ENCODE measurements at regions not wholly inside any gene's neighbourhood (a gene's known extent, or its start where the extent isn't known, plus 50 kb on each side); places are given as distances from the start of the nearest gene placed in this dataset.

DNA sequence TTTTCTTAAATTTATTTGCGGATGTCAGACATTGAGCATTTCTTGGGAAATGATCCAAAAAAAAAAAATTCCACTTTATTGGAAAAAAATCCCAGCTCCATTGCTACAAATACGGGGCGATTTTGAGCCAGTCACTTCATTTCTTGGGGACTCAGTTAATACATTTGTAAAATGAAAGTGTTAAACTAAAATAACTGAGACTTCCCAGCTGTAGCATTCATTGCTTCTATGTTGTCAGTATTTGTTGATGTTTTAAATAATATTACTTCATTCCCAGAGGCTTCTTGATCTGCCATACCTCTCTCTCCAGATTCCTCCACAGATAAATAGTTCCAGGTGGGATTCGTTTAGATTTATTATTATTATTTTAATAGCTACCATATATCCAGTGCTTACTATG is 77.1 kb upstream of the HS3ST3A1 start:
- H3K36me3 Mint-ChIP-seq (ENCODE audit: low read depth, unreplicated experiment) = no peaks in the 10 kb centered on the region
- no peaks in the 10 kb centered on the region for H3K9me3 Mint-ChIP-seq (ENCODE audit: unreplicated experiment)
- no peaks in the 10 kb centered on the region for H3K27me3 Mint-ChIP-seq (ENCODE audit: unreplicated experiment)
- H3K27ac Mint-ChIP-seq (ENCODE audit: unreplicated experiment) = no peak overlapping the region
- TF ChIP-seq, protein P1, sequence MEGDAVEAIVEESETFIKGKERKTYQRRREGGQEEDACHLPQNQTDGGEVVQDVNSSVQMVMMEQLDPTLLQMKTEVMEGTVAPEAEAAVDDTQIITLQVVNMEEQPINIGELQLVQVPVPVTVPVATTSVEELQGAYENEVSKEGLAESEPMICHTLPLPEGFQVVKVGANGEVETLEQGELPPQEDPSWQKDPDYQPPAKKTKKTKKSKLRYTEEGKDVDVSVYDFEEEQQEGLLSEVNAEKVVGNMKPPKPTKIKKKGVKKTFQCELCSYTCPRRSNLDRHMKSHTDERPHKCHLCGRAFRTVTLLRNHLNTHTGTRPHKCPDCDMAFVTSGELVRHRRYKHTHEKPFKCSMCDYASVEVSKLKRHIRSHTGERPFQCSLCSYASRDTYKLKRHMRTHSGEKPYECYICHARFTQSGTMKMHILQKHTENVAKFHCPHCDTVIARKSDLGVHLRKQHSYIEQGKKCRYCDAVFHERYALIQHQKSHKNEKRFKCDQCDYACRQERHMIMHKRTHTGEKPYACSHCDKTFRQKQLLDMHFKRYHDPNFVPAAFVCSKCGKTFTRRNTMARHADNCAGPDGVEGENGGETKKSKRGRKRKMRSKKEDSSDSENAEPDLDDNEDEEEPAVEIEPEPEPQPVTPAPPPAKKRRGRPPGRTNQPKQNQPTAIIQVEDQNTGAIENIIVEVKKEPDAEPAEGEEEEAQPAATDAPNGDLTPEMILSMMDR (IDR thresholded peaks at IDR 0.05; ENCODE audit: unreplicated experiment) = no peak
- no peaks in the 10 kb centered on the region for H3K4me1 Mint-ChIP-seq (ENCODE audit: unreplicated experiment)
- H3K4me3 Mint-ChIP-seq (ENCODE audit: unreplicated experiment) = no peak overlapping the region
- DNase-seq (ENCODE audit: low spot score) = no peak

- TF ChIP-seq, protein P1 (IDR thresholded peaks at IDR 0.05; ENCODE audit: unreplicated experiment) = no peak
- Mint-ChIP-seq H3K27me3 (ENCODE audit: unreplicated experiment) (no peaks in the 10 kb centered on the region), H3K9me3 (ENCODE audit: unreplicated experiment) (no peaks in the 10 kb centered on the region), H3K4me3 (ENCODE audit: unreplicated experiment) (no peak overlapping the region), H3K36me3 (ENCODE audit: low read depth, unreplicated experiment) (no peaks in the 10 kb centered on the region), H3K27ac (ENCODE audit: unreplicated experiment) (no peak overlapping the region), H3K4me1 (ENCODE audit: unreplicated experiment) (no peaks in the 10 kb centered on the region)
- no peak for DNase-seq (ENCODE audit: low spot score)
Measured at GRCh38 chr17:13688716-13689115, 87.0 kb upstream of the HS3ST3A1 start.

DNA sequence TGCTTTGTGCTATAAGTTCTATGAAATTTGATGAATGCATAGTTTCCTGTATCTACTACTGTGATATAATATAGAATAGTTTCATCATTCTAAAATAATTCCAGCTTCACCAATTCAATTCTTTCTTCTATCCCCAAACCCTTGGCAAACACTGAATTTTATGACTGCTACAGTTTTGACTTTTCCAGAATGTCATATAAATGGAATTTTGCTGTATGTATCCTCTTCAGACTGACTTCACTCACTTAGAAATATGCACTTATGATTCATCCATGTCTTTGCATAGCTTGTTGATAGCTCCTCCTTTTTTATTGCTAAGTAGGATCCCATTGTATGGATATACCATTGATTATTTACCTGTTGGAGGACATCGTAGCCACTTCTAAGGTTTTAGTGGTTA is 89.1 kb upstream of the HS3ST3A1 start:
- H3K36me3 Mint-ChIP-seq (ENCODE audit: low read depth, unreplicated experiment) = no peaks in the 10 kb centered on the region
- H3K27me3 Mint-ChIP-seq (ENCODE audit: unreplicated experiment) = no peaks in the 10 kb centered on the region
- TF ChIP-seq, protein P1 (IDR thresholded peaks at IDR 0.05; ENCODE audit: unreplicated experiment) = no peak
- DNase-seq (ENCODE audit: low spot score) = no peak
- H3K4me1 Mint-ChIP-seq (ENCODE audit: unreplicated experiment) = no peaks in the 10 kb centered on the region
- no peaks in the 10 kb centered on the region for H3K9me3 Mint-ChIP-seq (ENCODE audit: unreplicated experiment)
- H3K4me3 Mint-ChIP-seq (ENCODE audit: unreplicated experiment) = no peak overlapping the region
- no peak overlapping the region for H3K27ac Mint-ChIP-seq (ENCODE audit: unreplicated experiment)

GRCh38 chr17:13694934-13695333 is 93.2 kb upstream of the HS3ST3A1 start:
- H3K27me3 Mint-ChIP-seq (ENCODE audit: unreplicated experiment) = no peaks in the 10 kb centered on the region
- no peaks in the 10 kb centered on the region for H3K36me3 Mint-ChIP-seq (ENCODE audit: low read depth, unreplicated experiment)
- no peak overlapping the region for H3K27ac Mint-ChIP-seq (ENCODE audit: unreplicated experiment)
- no peak overlapping the region for H3K4me3 Mint-ChIP-seq (ENCODE audit: unreplicated experiment)
- TF ChIP-seq, protein P1 (IDR thresholded peaks at IDR 0.05; ENCODE audit: unreplicated experiment) = no peak
- H3K9me3 Mint-ChIP-seq (ENCODE audit: unreplicated experiment) = no peaks in the 10 kb centered on the region
- no peak for DNase-seq (ENCODE audit: low spot score)
- H3K4me1 Mint-ChIP-seq (ENCODE audit: unreplicated experiment) = peaks cover 4% of the 10 kb centered on the region

GRCh38 chr17:13698832-13699231 is 97.1 kb upstream of the HS3ST3A1 start:
- Mint-ChIP-seq H3K4me3 (ENCODE audit: unreplicated experiment) (no peak overlapping the region), H3K27ac (ENCODE audit: unreplicated experiment) (no peak overlapping the region)

More at GRCh38 chr17:13698832-13699231, 97.1 kb upstream of the HS3ST3A1 start:
- Mint-ChIP-seq H3K27me3 (ENCODE audit: unreplicated experiment) (peaks cover 2% of the 10 kb centered on the region), H3K9me3 (ENCODE audit: unreplicated experiment) (no peaks in the 10 kb centered on the region), H3K36me3 (ENCODE audit: low read depth, unreplicated experiment) (no peaks in the 10 kb centered on the region), H3K4me1 (ENCODE audit: unreplicated experiment) (peaks cover 5% of the 10 kb centered on the region)
- no peak for DNase-seq (ENCODE audit: low spot score)
- TF ChIP-seq, protein P1 (IDR thresholded peaks at IDR 0.05; ENCODE audit: unreplicated experiment) = no peak
